ENCODE measurements at regions not wholly inside any gene's neighbourhood (a gene's known extent, or its start where the extent isn't known, plus 50 kb on each side); places are given as distances from the start of the nearest gene placed in this dataset.

DNA sequence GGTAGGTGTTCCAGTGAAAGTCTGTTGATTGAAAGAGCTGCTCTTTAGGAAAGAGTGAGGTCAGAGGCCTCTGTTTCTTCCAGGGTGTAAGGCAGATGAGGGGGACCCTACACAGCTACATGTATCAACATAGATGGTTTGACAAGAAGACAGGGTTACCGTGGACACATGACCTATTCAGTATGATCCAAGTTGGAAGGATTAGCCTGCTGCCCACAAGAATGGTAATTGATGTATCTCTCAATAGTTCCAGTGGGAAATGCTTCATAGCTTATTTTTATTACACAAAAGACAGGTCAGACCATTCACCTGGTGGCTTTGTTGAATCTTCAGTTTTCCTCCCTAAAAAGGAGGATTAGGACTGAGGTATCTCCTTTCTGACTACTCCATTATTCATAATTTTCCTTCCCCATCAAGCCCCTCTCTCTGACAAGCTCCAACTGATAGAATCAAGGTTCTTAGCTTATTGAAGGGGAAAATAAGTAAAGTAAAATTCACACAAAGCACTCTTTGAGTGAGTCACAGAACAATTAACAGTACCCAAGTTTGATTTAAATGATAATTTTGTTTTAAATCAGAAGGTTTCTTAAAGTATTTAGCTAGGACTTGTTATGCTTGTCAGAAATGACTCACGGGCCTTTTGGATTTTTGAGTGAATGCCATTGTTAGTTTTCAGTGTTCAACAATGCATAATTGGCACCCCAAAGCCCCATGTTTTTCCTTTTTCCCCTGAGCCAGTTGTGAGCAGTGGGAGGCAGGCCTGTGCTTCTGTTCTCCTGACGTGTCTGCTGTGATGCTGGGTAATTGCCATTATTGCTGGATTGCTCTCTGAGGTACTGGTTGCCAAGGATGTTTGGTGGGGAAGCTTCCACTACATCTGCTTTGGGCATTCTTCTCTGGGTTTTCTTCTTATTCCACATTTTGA lies 373.2 kb downstream of the DDX10 start:
- intact Hi-C loops (cut with DNase I, micrococcal nuclease) = no loop called here
- H3K9me3 Mint-ChIP-seq = no peaks in the 10 kb centered on the region
- H3K27me3 Mint-ChIP-seq = no peaks in the 10 kb centered on the region
- POLR2A ChIA-PET = no interaction called here
- TF ChIP-seq, protein P1, sequence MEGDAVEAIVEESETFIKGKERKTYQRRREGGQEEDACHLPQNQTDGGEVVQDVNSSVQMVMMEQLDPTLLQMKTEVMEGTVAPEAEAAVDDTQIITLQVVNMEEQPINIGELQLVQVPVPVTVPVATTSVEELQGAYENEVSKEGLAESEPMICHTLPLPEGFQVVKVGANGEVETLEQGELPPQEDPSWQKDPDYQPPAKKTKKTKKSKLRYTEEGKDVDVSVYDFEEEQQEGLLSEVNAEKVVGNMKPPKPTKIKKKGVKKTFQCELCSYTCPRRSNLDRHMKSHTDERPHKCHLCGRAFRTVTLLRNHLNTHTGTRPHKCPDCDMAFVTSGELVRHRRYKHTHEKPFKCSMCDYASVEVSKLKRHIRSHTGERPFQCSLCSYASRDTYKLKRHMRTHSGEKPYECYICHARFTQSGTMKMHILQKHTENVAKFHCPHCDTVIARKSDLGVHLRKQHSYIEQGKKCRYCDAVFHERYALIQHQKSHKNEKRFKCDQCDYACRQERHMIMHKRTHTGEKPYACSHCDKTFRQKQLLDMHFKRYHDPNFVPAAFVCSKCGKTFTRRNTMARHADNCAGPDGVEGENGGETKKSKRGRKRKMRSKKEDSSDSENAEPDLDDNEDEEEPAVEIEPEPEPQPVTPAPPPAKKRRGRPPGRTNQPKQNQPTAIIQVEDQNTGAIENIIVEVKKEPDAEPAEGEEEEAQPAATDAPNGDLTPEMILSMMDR (IDR thresholded peaks at IDR 0.05) = no peak
- Histone ChIP-seq H3K27me3 (ENCODE audit: control insufficient read depth in 1 of 2, insufficient read depth in 2 of 2, low read length in 2 of 2) (peaks cover 2 to 4% of the 10 kb centered on the region in 2 experiments), H3K4me3 (ENCODE audit: low read length) (no peak overlapping the region), H3K27ac (ENCODE audit: low read depth in 1 of 2, low read length in 2 of 2) (no peak overlapping the region), H3K4me1 (ENCODE audit: insufficient read depth, low read length) (no peaks in the 10 kb centered on the region), H3K9me3 (ENCODE audit: control insufficient read depth in 1 of 2, insufficient read depth in 1 of 2, low read length in 2 of 2) (no peaks in the 10 kb centered on the region), H3K36me3 (ENCODE audit: insufficient read depth, low read length) (no peaks in the 10 kb centered on the region)
- no peak overlapping the region for H3K27ac Mint-ChIP-seq
- ATAC-seq (ENCODE audit: poor library complexity) = no peak
- no peak overlapping the region for H3K4me3 Mint-ChIP-seq
- CTCF ChIA-PET = no interaction called here
- no peaks in the 10 kb centered on the region for H3K36me3 Mint-ChIP-seq (ENCODE audit: low read depth)
- H3K4me1 Mint-ChIP-seq (ENCODE audit: low read depth) = no peaks in the 10 kb centered on the region
- DNase-seq = no peak

DNA sequence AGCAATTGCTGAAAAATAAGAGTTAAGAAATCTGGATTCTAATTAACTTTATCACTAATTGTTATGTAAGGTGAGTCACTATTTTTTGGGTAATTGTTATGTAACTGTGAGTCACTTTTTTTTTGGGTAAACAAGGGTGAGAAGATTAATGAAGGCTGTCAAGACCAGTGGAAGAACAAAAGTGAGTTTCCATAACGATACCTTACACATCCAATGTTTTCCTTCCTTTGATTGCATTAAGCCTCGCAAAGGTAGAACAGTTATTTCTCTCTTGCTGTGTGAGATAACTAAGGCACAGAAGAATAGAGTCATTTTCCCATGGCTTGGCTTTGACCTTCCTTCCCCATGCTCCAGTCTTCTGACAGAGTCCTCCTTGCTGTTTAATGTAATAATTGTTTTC lies 374.7 kb downstream of the DDX10 start:
- TF ChIP-seq, protein P1 (IDR thresholded peaks at IDR 0.05) = no peak
- CTCF ChIA-PET = no interaction called here
- DNase-seq (no peak), ATAC-seq (ENCODE audit: poor library complexity) (no peak)
- no peak overlapping the region for H3K4me3 ChIP-seq (ENCODE audit: low read length)
- no peaks in the 10 kb centered on the region for H3K36me3 ChIP-seq (ENCODE audit: insufficient read depth, low read length)
- Mint-ChIP-seq H3K27ac (no peak overlapping the region), H3K9me3 (no peaks in the 10 kb centered on the region), H3K36me3 (ENCODE audit: low read depth) (no peaks in the 10 kb centered on the region), H3K4me3 (no peak overlapping the region), H3K27me3 (no peaks in the 10 kb centered on the region), H3K4me1 (ENCODE audit: low read depth) (no peaks in the 10 kb centered on the region)
- H3K27me3 ChIP-seq (ENCODE audit: control insufficient read depth in 1 of 2, insufficient read depth in 2 of 2, low read length in 2 of 2) = peaks cover 0 to 2% of the 10 kb centered on the region in 2 experiments
- no peaks in the 10 kb centered on the region for H3K4me1 ChIP-seq (ENCODE audit: insufficient read depth, low read length)
- H3K9me3 ChIP-seq (ENCODE audit: control insufficient read depth in 1 of 2, insufficient read depth in 1 of 2, low read length in 2 of 2) = no peaks in the 10 kb centered on the region
- no peak overlapping the region for H3K27ac ChIP-seq (ENCODE audit: low read depth in 1 of 2, low read length in 2 of 2)
- POLR2A ChIA-PET = no interaction called here
- intact Hi-C loops (cut with DNase I, micrococcal nuclease) = no loop called here

DNA sequence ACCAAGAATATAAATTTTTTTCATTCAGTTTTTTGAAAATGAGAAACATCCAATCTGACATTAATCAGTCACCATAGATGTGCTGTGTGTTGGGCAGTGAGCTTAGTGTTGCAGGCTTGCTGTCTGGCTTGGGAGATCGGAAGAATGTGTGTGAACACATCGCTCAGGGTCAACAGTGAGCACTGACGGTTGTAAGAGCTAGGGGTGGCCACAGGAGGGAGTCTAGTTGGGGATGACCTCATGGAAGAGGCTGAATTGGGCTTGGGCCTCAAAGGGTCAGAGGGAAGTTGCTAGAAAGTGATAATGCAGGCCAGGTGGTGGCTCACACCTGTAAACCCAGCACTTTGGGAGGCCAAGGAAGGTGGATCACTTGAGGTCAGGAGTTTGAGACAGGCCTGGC lies 375.4 kb downstream of the DDX10 start:
- Mint-ChIP-seq H3K4me1 (ENCODE audit: low read depth) (no peaks in the 10 kb centered on the region), H3K36me3 (ENCODE audit: low read depth) (no peaks in the 10 kb centered on the region)
- POLR2A ChIA-PET = no interaction called here

More for the DNA sequence above, 375.4 kb downstream of the DDX10 start:
- TF ChIP-seq, protein P1 (IDR thresholded peaks at IDR 0.05) = no peak
- no peaks in the 10 kb centered on the region for H3K27me3 ChIP-seq (ENCODE audit: control insufficient read depth in 1 of 2, insufficient read depth in 2 of 2, low read length in 2 of 2)
- ATAC-seq (ENCODE audit: poor library complexity) (no peak), DNase-seq (no peak)
- H3K4me3 Mint-ChIP-seq = no peak overlapping the region
- no peaks in the 10 kb centered on the region for H3K4me1 ChIP-seq (ENCODE audit: insufficient read depth, low read length)
- no peak overlapping the region for H3K4me3 ChIP-seq (ENCODE audit: low read length)
- H3K36me3 ChIP-seq (ENCODE audit: insufficient read depth, low read length) = no peaks in the 10 kb centered on the region
- intact Hi-C loops (cut with DNase I, micrococcal nuclease) = no loop called here
- H3K9me3 Mint-ChIP-seq = no peaks in the 10 kb centered on the region
- H3K27me3 Mint-ChIP-seq = no peaks in the 10 kb centered on the region
- H3K9me3 ChIP-seq (ENCODE audit: control insufficient read depth in 1 of 2, insufficient read depth in 1 of 2, low read length in 2 of 2) = no peaks in the 10 kb centered on the region
- no peak overlapping the region for H3K27ac ChIP-seq (ENCODE audit: low read depth in 1 of 2, low read length in 2 of 2)
- H3K27ac Mint-ChIP-seq = no peak overlapping the region
- CTCF ChIA-PET = no interaction called here

Measured in CD4-positive, alpha-beta T cell (primary cell).